GM21515 (cell line): ENCODE measurements at regions not wholly inside any gene's neighbourhood (a gene's known extent, or its start where the extent isn't known, plus 50 kb on each side); places are given as distances from the start of the nearest gene placed in this dataset.
"Not testable (repeated sequence)": the region's sequence is repeated elsewhere in the genome, so short reads cannot be mapped to it uniquely, and the experiment has no call there.

Experiments used
- ATAC-seq: cut with Tn5 transposase; IDR thresholded peaks from one replicate; pipeline ENCODE4 v1.9.1; 2021; ENCODE audit not compliant: unreplicated experiment

GRCh38 chr14:101634202-101634849 is 73.0 kb downstream of the DIO3 start:
- no peak for ATAC-seq

GRCh38 chr14:101634850-101635748 is 73.8 kb downstream of the DIO3 start:
- no peak for ATAC-seq

- no peak for ATAC-seq
These were observed 74.7 kb downstream of the DIO3 start for GRCh38 chr14:101635749-101636560.

- ATAC-seq = no peak
These were observed 78.0 kb downstream of the DIO3 start for GRCh38 chr14:101639241-101639833.

GRCh38 chr14:101643651-101644050 is 82.4 kb downstream of the DIO3 start:
- no peak for ATAC-seq

- no peak for ATAC-seq
These were observed 92.8 kb downstream of the DIO3 start for GRCh38 chr14:101654051-101654450.

- no peak for ATAC-seq
These were observed 96.1 kb downstream of the DIO3 start for GRCh38 chr14:101657372-101657771.

- no peak for ATAC-seq
These were observed 95.9 kb upstream of the PPP2R5C start for GRCh38 chr14:101665478-101666078.

GRCh38 chr14:101666264-101666663 is 95.2 kb upstream of the PPP2R5C start:
- ATAC-seq = no peak

- no peak for ATAC-seq
These were observed 91.9 kb upstream of the PPP2R5C start for GRCh38 chr14:101669629-101670028.

- no peak for ATAC-seq
These were observed 87.6 kb upstream of the PPP2R5C start for GRCh38 chr14:101673873-101674272.

- ATAC-seq = not testable (repeated sequence)
These were observed 85.7 kb upstream of the PPP2R5C start for GRCh38 chr14:101675835-101676234.

- not testable (repeated sequence) for ATAC-seq
These were observed 83.6 kb upstream of the PPP2R5C start for GRCh38 chr14:101677912-101678327.

GRCh38 chr14:101681795-101682194 is 79.7 kb upstream of the PPP2R5C start:
- no peak for ATAC-seq

GRCh38 chr14:101683365-101683764 is 78.1 kb upstream of the PPP2R5C start:
- ATAC-seq = no peak

- ATAC-seq = no peak
These were observed 73.6 kb upstream of the PPP2R5C start for GRCh38 chr14:101687756-101688546.

- no peak for ATAC-seq
These were observed 72.4 kb upstream of the PPP2R5C start for GRCh38 chr14:101689039-101689501.

GRCh38 chr14:101689966-101690365 is 71.5 kb upstream of the PPP2R5C start:
- ATAC-seq = not testable (repeated sequence)

- no peak for ATAC-seq
These were observed 65.8 kb upstream of the PPP2R5C start for GRCh38 chr14:101695659-101696058.

- no peak for ATAC-seq
These were observed 57.4 kb upstream of the PPP2R5C start for GRCh38 chr14:101704140-101704539.
